WTC11 (cell line): ENCODE measurements at regions not wholly inside any gene's neighbourhood (a gene's known extent, or its start where the extent isn't known, plus 50 kb on each side); places are given as distances from the start of the nearest gene placed in this dataset.

Experiments
- ATAC-seq: fragments of 200-7000 bp; cut with Tn5 transposase; 2 replicates; pipeline ENCODE4 v1.10.0; 2021; ENCODE audit warnings: mild to moderate bottlenecking, moderate library complexity
- CTCF ChIA-PET: fragments of 300-600 bp; sonication (Branson Sonifier 250); formaldehyde crosslinking; loops from one replicate; lab custom pipeline; 2021; ENCODE audit warnings: antibody characterized with exemption; lab: Charles Lee
- POLR2A ChIA-PET: fragments of 350-600 bp; sonication (Branson Sonifier 250); formaldehyde crosslinking; loops from one replicate; lab custom pipeline; 2021; ENCODE audit warnings: antibody characterized with exemption; lab: Charles Lee
- DNase-seq: peaks from one replicate; pipeline ENCODE4 v3.0.0; 2021; ENCODE audit warnings: low spot score
- H3K27ac Mint-ChIP-seq: 2 replicates; pipeline ENCODE4 v1.8.0; 2021; ENCODE audit warnings: mixed read lengths
- H3K27me3 Mint-ChIP-seq: 2 replicates; pipeline ENCODE4 v1.8.0; 2021; ENCODE audit warnings: low read depth, mild to moderate bottlenecking, moderate library complexity, mixed read lengths
- H3K36me3 Mint-ChIP-seq: 2 replicates; pipeline ENCODE4 v1.8.0; 2021; ENCODE audit warnings: mixed read lengths
- H3K4me1 Mint-ChIP-seq: 2 replicates; pipeline ENCODE4 v1.8.0; 2022; ENCODE audit warnings: mixed read lengths
- H3K4me3 Mint-ChIP-seq: 2 replicates; pipeline ENCODE4 v1.8.0; 2021; ENCODE audit warnings: mild to moderate bottlenecking, moderate library complexity, mixed read lengths
- H3K9me3 Mint-ChIP-seq: 2 replicates; pipeline ENCODE4 v1.8.0; 2021; ENCODE audit warnings: mixed read lengths
- ATF2 ChIP-seq: sonication (generic); formaldehyde crosslinking; IDR thresholded peaks from 2 replicates; pipeline ENCODE4 v1.8.1; 2022; ENCODE audit warnings: low read depth, missing genetic modification reagents, borderline replicate concordance
- CDX4 ChIP-seq: fragments of 250-450 bp; sonication (Bioruptor Pico); IDR thresholded peaks from 2 replicates; pipeline ENCODE4 v1.9.0; 2021; ENCODE audit warnings: moderate library complexity, mild to moderate bottlenecking, inconsistent platforms, borderline replicate concordance
- CREB1 ChIP-seq: sonication (generic); formaldehyde crosslinking; IDR thresholded peaks from 2 replicates; pipeline ENCODE4 v1.8.0; 2023; ENCODE audit warnings: mild to moderate bottlenecking, missing genetic modification reagents
- E2F4 ChIP-seq: sonication (generic); formaldehyde crosslinking; IDR thresholded peaks from 2 replicates; pipeline ENCODE4 v1.8.1; 2022; ENCODE audit warnings: low read depth, mild to moderate bottlenecking, moderate library complexity, missing genetic modification reagents, borderline replicate concordance
- ELF4 ChIP-seq: sonication (generic); formaldehyde crosslinking; IDR thresholded peaks from 2 replicates; pipeline ENCODE4 v1.8.1; 2022; ENCODE audit warnings: low read depth, mild to moderate bottlenecking, moderate library complexity, missing genetic modification reagents
- ERG ChIP-seq: fragments of 250-450 bp; sonication (Bioruptor Pico); IDR thresholded peaks from 2 replicates; pipeline ENCODE4 v1.8.0; 2021; ENCODE audit warnings: mild to moderate bottlenecking
- ETV6 ChIP-seq: sonication (generic); formaldehyde crosslinking; IDR thresholded peaks from 2 replicates; pipeline ENCODE4 v1.8.1; 2022; ENCODE audit warnings: mild to moderate bottlenecking, missing genetic modification reagents
- FOXK1 ChIP-seq: sonication (generic); formaldehyde crosslinking; IDR thresholded peaks from 2 replicates; pipeline ENCODE4 v1.8.0; 2022; ENCODE audit warnings: mild to moderate bottlenecking, moderate library complexity, missing genetic modification reagents
- FOXP4 ChIP-seq: sonication (generic); formaldehyde crosslinking; IDR thresholded peaks from 2 replicates; pipeline ENCODE4 v1.8.0; 2022; ENCODE audit warnings: mild to moderate bottlenecking, missing genetic modification reagents
- GABPB1 ChIP-seq: sonication (generic); formaldehyde crosslinking; IDR thresholded peaks from 2 replicates; pipeline ENCODE4 v1.8.1; 2023; ENCODE audit warnings: mild to moderate bottlenecking, missing genetic modification reagents
- IRF1 ChIP-seq: sonication (generic); formaldehyde crosslinking; IDR thresholded peaks from 2 replicates; pipeline ENCODE4 v1.8.0; 2023; ENCODE audit warnings: missing genetic modification reagents
- JAZF1 ChIP-seq: fragments of 250-450 bp; sonication (Bioruptor Pico); IDR thresholded peaks from 2 replicates; pipeline ENCODE4 v1.9.0; 2021; ENCODE audit warnings: moderate library complexity, mild to moderate bottlenecking, inconsistent platforms
- NR2C2 ChIP-seq: sonication (generic); formaldehyde crosslinking; IDR thresholded peaks from 2 replicates; pipeline ENCODE4 v1.8.0; 2022; ENCODE audit warnings: mild to moderate bottlenecking, missing genetic modification reagents
- NR3C1 ChIP-seq: sonication (generic); formaldehyde crosslinking; conservative IDR thresholded peaks from 2 replicates; pipeline ENCODE4 v1.8.1; 2023; ENCODE audit warnings: low read depth, mild to moderate bottlenecking, missing genetic modification reagents
- RORB ChIP-seq: fragments of 250-450 bp; sonication (Bioruptor Pico); IDR thresholded peaks from 2 replicates; pipeline ENCODE4 v1.9.0; 2021; ENCODE audit warnings: mild to moderate bottlenecking
- SOX15 ChIP-seq: fragments of 250-450 bp; sonication (Bioruptor Pico); IDR thresholded peaks from 2 replicates; pipeline ENCODE4 v1.9.0; 2021; ENCODE audit warnings: mild to moderate bottlenecking
- USF1 ChIP-seq: sonication (generic); formaldehyde crosslinking; IDR thresholded peaks from 2 replicates; pipeline ENCODE4 v1.8.0; 2022; ENCODE audit warnings: mild to moderate bottlenecking, missing genetic modification reagents
- ZNF263 ChIP-seq: sonication (generic); formaldehyde crosslinking; IDR thresholded peaks from 2 replicates; pipeline ENCODE4 v1.8.1; 2022; ENCODE audit warnings: low read depth, mild to moderate bottlenecking, moderate library complexity, missing genetic modification reagents
- ZNF317 ChIP-seq: sonication (generic); formaldehyde crosslinking; IDR thresholded peaks from 2 replicates; pipeline ENCODE4 v1.8.1; 2023; ENCODE audit warnings: low read depth, mild to moderate bottlenecking, moderate library complexity, missing genetic modification reagents, borderline replicate concordance
- ZNF532 ChIP-seq: fragments of 250-450 bp; sonication (Bioruptor Pico); IDR thresholded peaks from 2 replicates; pipeline ENCODE4 v1.9.0; 2021; ENCODE audit warnings: mild to moderate bottlenecking, borderline replicate concordance

GRCh38 chr5:40217553-40217952 lies 462.2 kb upstream of the PTGER4 start:
- ChIA-PET POLR2A (no interaction called here), CTCF (no interaction called here)
- Mint-ChIP-seq H3K4me1 (no peaks in the 10 kb centered on the region; the same call in 1 of the 2 replicates), H3K4me3 (no peak overlapping the region), H3K9me3 (peaks cover 16% of the 10 kb centered on the region), H3K36me3 (peaks cover 3% of the 10 kb centered on the region; the same call in 1 of the 2 replicates), H3K27me3 (no peaks in the 10 kb centered on the region), H3K27ac (no peak overlapping the region)
- ATAC-seq: no peak
- no peak for DNase-seq
- TF ChIP-seq RORB (no peak), FOXP4 (CRISPR knock-in tag) (no peak), IRF1 (CRISPR knock-in tag) (no peak), ERG (CRISPR knock-in tag) (no peak), NR2C2 (CRISPR knock-in tag) (no peak), NR3C1 (CRISPR knock-in tag) (no peak), FOXK1 (CRISPR knock-in tag) (no peak), ZNF263 (no peak), CREB1 (no peak), ELF4 (CRISPR knock-in tag) (no peak)

- DNase-seq (no peak), ATAC-seq (no peak)
- POLR2A ChIA-PET: no interaction called here
- H3K27ac Mint-ChIP-seq: no peak overlapping the region
- CTCF ChIA-PET: no interaction called here
- no peaks in the 10 kb centered on the region for H3K27me3 Mint-ChIP-seq
- H3K4me3 Mint-ChIP-seq: no peak overlapping the region
- no peaks in the 10 kb centered on the region for H3K36me3 Mint-ChIP-seq
- no peaks in the 10 kb centered on the region for H3K4me1 Mint-ChIP-seq
- no peaks in the 10 kb centered on the region for H3K9me3 Mint-ChIP-seq
- TF ChIP-seq JAZF1 (CRISPR knock-in tag): no peak
- no peak for TF ChIP-seq SOX15 (CRISPR knock-in tag)
- no peak for TF ChIP-seq GABPB1 (CRISPR knock-in tag)
- no peak for TF ChIP-seq ATF2 (CRISPR knock-in tag)
- TF ChIP-seq E2F4 (CRISPR knock-in tag): no peak
- TF ChIP-seq USF1: no peak
- no peak for TF ChIP-seq ETV6 (CRISPR knock-in tag)
Observed at GRCh38 chr5:40210694-40211093, 469.0 kb upstream of the PTGER4 start.

GRCh38 chr5:40206030-40206429 lies 473.7 kb upstream of the PTGER4 start:
- no peak for ATAC-seq
- no peaks in the 10 kb centered on the region for H3K9me3 Mint-ChIP-seq
- POLR2A ChIA-PET: no interaction called here
- CTCF ChIA-PET: no interaction called here
- H3K27me3 Mint-ChIP-seq: no peaks in the 10 kb centered on the region
- no peaks in the 10 kb centered on the region for H3K36me3 Mint-ChIP-seq
- DNase-seq: no peak
- no peak overlapping the region for H3K27ac Mint-ChIP-seq
- H3K4me3 Mint-ChIP-seq: no peak overlapping the region
- H3K4me1 Mint-ChIP-seq: no peaks in the 10 kb centered on the region
- TF ChIP-seq CDX4 (CRISPR knock-in tag) (no peak), ZNF317 (CRISPR knock-in tag) (no peak), ZNF532 (CRISPR knock-in tag) (no peak)
